Lung microvascular endothelial cell (primary cell): ENCODE measurements at regions not wholly inside any gene's neighbourhood (a gene's known extent, or its start where the extent isn't known, plus 50 kb on each side); places are given as distances from the start of the nearest gene placed in this dataset.

Experiments used
- DNase-seq, 2 donors: peaks; one replicate each; pipeline versions ENCODE4 v3.0.0 to v3.0.0-alpha.2; 2010; ENCODE audit warnings: low read depth in 2 of 2

- DNase-seq: no peak
Measured at GRCh38 chr9:88034964-88035363, 60.6 kb upstream of the CDK20 start.

- DNase-seq: no peak
Measured at GRCh38 chr9:88033359-88033702, 59.0 kb upstream of the CDK20 start.

- no peak for DNase-seq
Measured at GRCh38 chr9:88028338-88028737, 54.0 kb upstream of the CDK20 start.

- DNase-seq: no peak
Measured at GRCh38 chr9:88026118-88026479, 51.8 kb upstream of the CDK20 start.

- DNase-seq: no peak
Measured at GRCh38 chr9:88025411-88026117, 51.2 kb upstream of the CDK20 start.

GRCh38 chr9:88024896-88025295 lies 50.6 kb upstream of the CDK20 start:
- DNase-seq: no peak
